ENCODE measurements at regions not wholly inside any gene's neighbourhood (a gene's known extent, or its start where the extent isn't known, plus 50 kb on each side); places are given as distances from the start of the nearest gene placed in this dataset.

DNA sequence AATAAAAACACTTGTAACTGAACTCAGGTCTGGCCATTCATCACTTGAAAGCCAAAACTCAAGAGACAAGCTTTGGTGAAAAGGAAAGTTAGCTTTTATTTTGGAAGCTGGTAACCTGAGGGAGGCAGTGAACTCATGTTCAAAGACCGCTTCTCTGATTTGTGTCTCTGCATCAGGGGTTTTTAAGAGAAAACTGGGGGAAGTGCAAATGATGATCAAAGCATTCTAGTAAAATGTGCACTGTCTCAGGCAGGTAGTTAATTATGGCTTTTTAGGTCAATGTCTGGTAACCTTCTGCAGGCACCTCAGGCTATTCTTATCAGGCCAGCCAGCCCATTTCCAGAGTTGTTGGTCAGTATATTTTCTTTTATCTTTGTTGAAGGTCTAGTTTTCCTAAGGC is 162.2 kb downstream of the SYT10 start:
- Histone ChIP-seq H3K27me3 (no peaks in the 10 kb centered on the region), H3K4me3 (no peak overlapping the region), H3K27ac (replicated peaks in 1 of 4) (no peak overlapping the region), H3K4me1 (no peaks in the 10 kb centered on the region), H3K9me3 (peaks cover 0 to 18% (median 11%) of the 10 kb centered on the region in 4 donors), H3K36me3 (no peaks in the 10 kb centered on the region)
- TF ChIP-seq POLR2AphosphoS5 (IDR thresholded peaks at IDR 0.05) (no peak), POLR2A (IDR thresholded peaks at IDR 0.05; ENCODE audit: low read depth) (no peak), EP300 (IDR thresholded peaks at IDR 0.05) (no peak)
- TF ChIP-seq, protein P1, sequence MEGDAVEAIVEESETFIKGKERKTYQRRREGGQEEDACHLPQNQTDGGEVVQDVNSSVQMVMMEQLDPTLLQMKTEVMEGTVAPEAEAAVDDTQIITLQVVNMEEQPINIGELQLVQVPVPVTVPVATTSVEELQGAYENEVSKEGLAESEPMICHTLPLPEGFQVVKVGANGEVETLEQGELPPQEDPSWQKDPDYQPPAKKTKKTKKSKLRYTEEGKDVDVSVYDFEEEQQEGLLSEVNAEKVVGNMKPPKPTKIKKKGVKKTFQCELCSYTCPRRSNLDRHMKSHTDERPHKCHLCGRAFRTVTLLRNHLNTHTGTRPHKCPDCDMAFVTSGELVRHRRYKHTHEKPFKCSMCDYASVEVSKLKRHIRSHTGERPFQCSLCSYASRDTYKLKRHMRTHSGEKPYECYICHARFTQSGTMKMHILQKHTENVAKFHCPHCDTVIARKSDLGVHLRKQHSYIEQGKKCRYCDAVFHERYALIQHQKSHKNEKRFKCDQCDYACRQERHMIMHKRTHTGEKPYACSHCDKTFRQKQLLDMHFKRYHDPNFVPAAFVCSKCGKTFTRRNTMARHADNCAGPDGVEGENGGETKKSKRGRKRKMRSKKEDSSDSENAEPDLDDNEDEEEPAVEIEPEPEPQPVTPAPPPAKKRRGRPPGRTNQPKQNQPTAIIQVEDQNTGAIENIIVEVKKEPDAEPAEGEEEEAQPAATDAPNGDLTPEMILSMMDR (IDR thresholded peaks at IDR 0.05): no peak
- intact Hi-C loops (cut with DNase I): no loop called here
- no peak for DNase-seq (ENCODE audit: extremely low spot score)
- 56% methylated on average over 1 of the region's 1 CpG for WGBS

DNA sequence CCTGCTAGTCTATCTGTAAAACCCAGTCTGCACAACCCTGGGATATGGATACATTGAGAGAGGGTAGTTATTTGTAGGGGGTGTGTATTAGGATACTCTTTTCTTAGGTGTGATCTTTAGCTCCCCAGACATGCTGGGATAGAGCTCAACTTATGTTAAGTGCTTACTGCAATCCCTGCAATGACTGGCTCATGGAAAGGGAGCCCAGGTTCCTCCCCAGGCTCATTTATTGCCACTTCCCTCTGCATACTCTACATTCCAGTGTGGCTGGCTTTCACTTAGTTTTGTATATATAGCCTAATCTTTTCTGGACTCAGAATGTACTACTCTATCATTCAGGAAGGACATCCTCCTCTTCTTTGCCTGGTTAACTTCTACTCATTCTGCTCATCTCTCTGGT is 172.0 kb downstream of the SYT10 start:
- intact Hi-C loops (cut with DNase I): no loop called here
- Histone ChIP-seq H3K4me1 (no peaks in the 10 kb centered on the region), H3K36me3 (no peaks in the 10 kb centered on the region), H3K27ac (replicated peaks in 1 of 4) (no peak overlapping the region), H3K4me3 (no peak overlapping the region), H3K27me3 (no peaks in the 10 kb centered on the region), H3K9me3 (no peaks in the 10 kb centered on the region)
- no peak for DNase-seq (ENCODE audit: extremely low spot score)
- TF ChIP-seq, protein P1 (IDR thresholded peaks at IDR 0.05): no peak
- no peak for TF ChIP-seq POLR2AphosphoS5 (IDR thresholded peaks at IDR 0.05)
- no peak for TF ChIP-seq EP300 (IDR thresholded peaks at IDR 0.05)
- TF ChIP-seq POLR2A (IDR thresholded peaks at IDR 0.05; ENCODE audit: low read depth): no peak

DNA sequence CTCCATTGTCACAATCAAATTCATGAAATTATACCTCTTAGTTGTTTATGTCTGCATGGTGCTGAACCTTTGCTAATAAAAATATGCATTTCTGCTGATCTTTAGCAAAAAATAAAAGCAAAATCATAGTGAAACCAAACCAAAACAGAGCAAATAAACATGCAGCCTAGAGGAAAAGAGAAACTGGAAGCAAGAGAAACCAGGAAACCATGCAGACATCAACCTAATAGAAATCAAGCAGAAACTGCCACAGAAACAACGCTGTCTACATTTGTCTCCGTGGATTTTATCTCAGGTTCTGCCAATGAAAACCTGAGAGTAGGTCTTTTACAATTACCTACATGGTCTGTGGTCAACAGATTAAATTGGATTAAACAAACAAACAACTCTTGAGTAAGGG is 173.7 kb downstream of the SYT10 start:
- intact Hi-C loops (cut with DNase I): no loop called here
- Histone ChIP-seq H3K9me3 (no peaks in the 10 kb centered on the region), H3K27ac (replicated peaks in 1 of 4) (no peak overlapping the region), H3K4me1 (no peaks in the 10 kb centered on the region), H3K36me3 (no peaks in the 10 kb centered on the region), H3K27me3 (no peaks in the 10 kb centered on the region), H3K4me3 (no peak overlapping the region)
- no peak for DNase-seq (ENCODE audit: extremely low spot score)
- TF ChIP-seq POLR2AphosphoS5 (IDR thresholded peaks at IDR 0.05) (no peak), EP300 (IDR thresholded peaks at IDR 0.05) (no peak), POLR2A (IDR thresholded peaks at IDR 0.05; ENCODE audit: low read depth) (no peak)
- TF ChIP-seq, protein P1 (IDR thresholded peaks at IDR 0.05): no peak
- WGBS: 71% methylated on average over 2 of the region's 2 CpGs

DNA sequence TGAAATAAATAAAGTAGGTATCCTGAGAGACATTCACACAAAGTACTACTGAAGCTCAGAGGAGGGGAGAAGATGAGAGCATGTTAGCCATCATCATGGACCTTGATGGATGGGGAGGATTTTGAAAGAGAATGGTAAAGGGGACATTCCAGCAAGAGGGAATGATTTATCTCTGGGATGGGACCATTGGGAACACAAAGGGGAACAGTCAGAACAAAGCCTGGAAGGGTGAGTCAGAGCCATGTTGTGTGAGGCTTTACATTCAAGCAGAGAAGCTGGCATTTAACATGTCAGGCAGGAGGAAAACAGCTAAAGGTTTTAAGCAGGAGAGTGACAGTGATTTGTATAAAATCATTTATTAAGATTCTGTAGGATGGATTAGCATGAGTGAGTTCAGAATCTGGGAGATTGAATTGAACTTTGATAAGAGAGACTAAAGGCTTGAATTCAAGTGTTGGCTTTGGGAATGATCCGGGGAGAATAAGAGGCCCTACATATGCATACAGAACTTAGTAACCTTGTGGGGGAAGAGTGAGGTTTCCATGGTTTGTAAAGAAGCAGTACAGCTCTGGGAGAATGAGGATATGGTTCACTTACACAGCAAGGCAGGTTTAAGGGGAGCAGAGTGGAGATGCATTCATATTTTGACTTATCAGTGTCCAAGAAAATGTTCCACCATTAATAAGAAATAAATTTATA is 174.4 kb downstream of the SYT10 start:
- intact Hi-C loops (cut with DNase I): no loop called here
- 82% methylated on average over 1 of the region's 1 CpG for WGBS

More for the DNA sequence above, 174.4 kb downstream of the SYT10 start:
- Histone ChIP-seq H3K4me1 (no peaks in the 10 kb centered on the region), H3K4me3 (no peak overlapping the region), H3K36me3 (no peaks in the 10 kb centered on the region), H3K9me3 (no peaks in the 10 kb centered on the region), H3K27me3 (no peaks in the 10 kb centered on the region), H3K27ac (replicated peaks in 1 of 4) (no peak overlapping the region)
- no peak for DNase-seq (ENCODE audit: extremely low spot score)
- TF ChIP-seq POLR2A (IDR thresholded peaks at IDR 0.05; ENCODE audit: low read depth) (no peak), EP300 (IDR thresholded peaks at IDR 0.05) (no peak), POLR2AphosphoS5 (IDR thresholded peaks at IDR 0.05) (no peak)
- TF ChIP-seq, protein P1 (IDR thresholded peaks at IDR 0.05): no peak
